CD14-positive monocyte (primary cell): ENCODE measurements at regions not wholly inside any gene's neighbourhood (a gene's known extent, or its start where the extent isn't known, plus 50 kb on each side); places are given as distances from the start of the nearest gene placed in this dataset.

Experiments
- DNase-seq, 3 donors: peaks; one replicate each; pipeline ENCODE4 v3.0.0-alpha.2; 2011 to 2022
- H2AFZ ChIP-seq: 2 replicates; pipeline ENCODE4 v1.6.0; 2012; ENCODE audit warnings: mild to moderate bottlenecking, low read depth, low read length, inconsistent platforms; ENCODE audit not compliant: insufficient read depth, poor library complexity, severe bottlenecking
- H3K27ac ChIP-seq, 2 donors: 1 replicate in 1 of 2; 2 replicates in 1 of 2; pipeline ENCODE4 v1.5.1; 2012 to 2013; ENCODE audit warnings: low read length in 2 of 2, control low read depth in 1 of 2, inconsistent platforms in 1 of 2, low read depth in 1 of 2, mild to moderate bottlenecking in 1 of 2
- H3K27me3 ChIP-seq, 2 donors: one replicate each; pipeline versions ENCODE4 v1.6.0 to v1.6.1; 2011 to 2013; ENCODE audit warnings: low read length in 2 of 2; ENCODE audit not compliant: control insufficient read depth in 2 of 2, insufficient read depth in 2 of 2
- H3K36me3 ChIP-seq, 2 donors: replicated peaks in 1 of 2; 1 replicate in 1 of 2; 2 replicates in 1 of 2; pipeline versions ENCODE4 v1.5.1 to v1.6.1; 2012 to 2013; ENCODE audit warnings: low read length in 2 of 2, control low read depth in 1 of 2, inconsistent platforms in 1 of 2, mild to moderate bottlenecking in 1 of 2; ENCODE audit not compliant: insufficient read depth in 2 of 2, control insufficient read depth in 1 of 2
- H3K4me1 ChIP-seq, 2 donors: 1 replicate in 1 of 2; 2 replicates in 1 of 2; pipeline versions ENCODE4 v1.5.1 to v1.6.1; 2012 to 2013; ENCODE audit warnings: low read length in 2 of 2, control low read depth in 1 of 2, inconsistent platforms in 1 of 2, mild to moderate bottlenecking in 1 of 2, moderate library complexity in 1 of 2; ENCODE audit not compliant: insufficient read depth in 2 of 2, control insufficient read depth in 1 of 2
- H3K4me2 ChIP-seq: replicated peaks from 2 replicates; pipeline ENCODE3; 2012; ENCODE audit warnings: low read length, moderate library complexity, mild to moderate bottlenecking; ENCODE audit not compliant: poor library complexity, severe bottlenecking; ENCODE audit errors: extremely low read depth
- H3K4me3 ChIP-seq, 3 experiments: fragments of 200-600 bp in 1 of 3; sonication (generic) in 1 of 3; replicated peaks in 1 of 3; 1 replicate in 2 of 3; 2 replicates in 1 of 3; pipeline ENCODE4 v1.5.1; 2011 to 2013; ENCODE audit warnings: low read length in 3 of 3, mild to moderate bottlenecking in 3 of 3, control low read depth in 2 of 3, low read depth in 2 of 3, inconsistent platforms in 1 of 3, moderate library complexity in 1 of 3
- H3K79me2 ChIP-seq: 2 replicates; pipeline ENCODE4 v1.6.0; 2012; ENCODE audit warnings: mild to moderate bottlenecking, control low read depth, inconsistent platforms, low read length, moderate library complexity; ENCODE audit not compliant: insufficient read depth
- H3K9ac ChIP-seq: 2 replicates; pipeline ENCODE4 v1.6.0; 2017; ENCODE audit warnings: low read length, mild to moderate bottlenecking; ENCODE audit not compliant: insufficient read depth, poor library complexity, severe bottlenecking
- H3K9me3 ChIP-seq, 2 donors: replicated peaks in 1 of 2; 1 replicate in 1 of 2; 2 replicates in 1 of 2; pipeline versions ENCODE4 v1.5.1 to v1.6.1; 2012 to 2013; ENCODE audit warnings: low read length in 2 of 2, control low read depth in 1 of 2; ENCODE audit not compliant: control insufficient read depth in 1 of 2, insufficient read depth in 1 of 2
- H4K20me1 ChIP-seq: 2 replicates; pipeline ENCODE4 v1.6.0; 2012; ENCODE audit warnings: mild to moderate bottlenecking, low read length, control low read depth, moderate library complexity; ENCODE audit not compliant: insufficient read depth
- H3K27ac Mint-ChIP-seq, 7 donors: one replicate each; pipeline ENCODE4 v1.8.0; 2020; ENCODE audit warnings: mild to moderate bottlenecking in 7 of 7, mixed read lengths in 7 of 7, moderate library complexity in 6 of 7, inconsistent platforms in 2 of 7
- H3K27me3 Mint-ChIP-seq, 3 donors: one replicate each; pipeline ENCODE4 v1.8.0; 2021 to 2022; ENCODE audit warnings: low read depth in 3 of 3, mild to moderate bottlenecking in 3 of 3, mixed read lengths in 3 of 3, moderate library complexity in 3 of 3, inconsistent platforms in 1 of 3
- H3K36me3 Mint-ChIP-seq, 2 donors: one replicate each; pipeline ENCODE4 v1.8.0; 2020; ENCODE audit warnings: mixed read lengths in 2 of 2, inconsistent platforms in 1 of 2, mild to moderate bottlenecking in 1 of 2
- H3K4me1 Mint-ChIP-seq: one replicate; pipeline ENCODE4 v1.8.0; 2020; ENCODE audit warnings: mild to moderate bottlenecking, mixed read lengths
- H3K4me3 Mint-ChIP-seq, 2 donors: one replicate each; pipeline ENCODE4 v1.8.0; 2020; ENCODE audit warnings: mild to moderate bottlenecking in 2 of 2, mixed read lengths in 2 of 2, moderate library complexity in 1 of 2
- H3K9me3 Mint-ChIP-seq, 7 donors: one replicate each; pipeline ENCODE4 v1.8.0; 2020 to 2022; ENCODE audit warnings: mixed read lengths in 7 of 7, mild to moderate bottlenecking in 6 of 7, moderate library complexity in 6 of 7, inconsistent platforms in 2 of 7
- WGBS: methylation state at CpG from one replicate; pipeline ENCODE4 v1.1.5; 2013; ENCODE audit warnings: missing lambda C conversion rate; ENCODE audit not compliant: insufficient coverage; 5-methylcytosine and 5-hydroxymethylcytosine counted together
- intact Hi-C, 2 donors: fragments of 100-400 bp; cut with micrococcal nuclease; formaldehyde crosslinking; loops; one replicate each; pipeline versions ENCODE4 v1.15.0 to v1.15.1; 2023
- TF ChIP-seq, protein P1 (sequence below): fragments of 200-600 bp; IDR thresholded peaks from one replicate; pipeline ENCODE4 v1.8.0; 2022; ENCODE audit warnings: antibody characterized with exemption, mild to moderate bottlenecking

DNA sequence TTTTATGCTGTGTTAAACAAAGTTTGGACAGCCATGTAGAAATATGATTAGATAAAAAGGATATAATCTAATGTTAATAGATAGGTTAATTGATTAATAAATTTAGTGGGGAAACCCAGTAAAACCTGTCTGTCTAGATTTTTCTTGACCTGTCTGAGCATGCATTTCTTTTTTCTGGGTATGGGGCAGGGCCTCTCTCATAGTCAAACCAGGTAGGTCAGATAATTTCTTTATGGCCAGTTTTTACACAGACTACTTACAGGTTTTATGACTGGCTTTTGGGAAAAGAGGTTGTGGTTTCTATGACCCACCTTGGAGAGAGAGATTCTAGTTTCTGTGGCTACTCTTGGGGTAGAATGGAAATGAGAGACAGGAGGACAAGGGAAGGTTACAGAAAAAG, 135.6 kb upstream of the EPHA5 start:
- H3K9ac ChIP-seq: no peak overlapping the region
- no peaks in the 10 kb centered on the region for H4K20me1 ChIP-seq
- no peak for DNase-seq
- H3K4me3 Mint-ChIP-seq: no peak overlapping the region
- intact Hi-C loops: no loop called here
- H3K27me3 Mint-ChIP-seq: peaks cover 0 to 2% (median 0%) of the 10 kb centered on the region in 3 donors
- peaks cover 2 to 11% (median 3%) of the 10 kb centered on the region in 7 donors for H3K9me3 Mint-ChIP-seq
- no peak overlapping the region for H3K4me3 ChIP-seq
- H3K4me1 ChIP-seq: no peaks in the 10 kb centered on the region
- no peaks in the 10 kb centered on the region for H3K27me3 ChIP-seq
- no peaks in the 10 kb centered on the region for H3K36me3 Mint-ChIP-seq
- TF ChIP-seq, protein P1, sequence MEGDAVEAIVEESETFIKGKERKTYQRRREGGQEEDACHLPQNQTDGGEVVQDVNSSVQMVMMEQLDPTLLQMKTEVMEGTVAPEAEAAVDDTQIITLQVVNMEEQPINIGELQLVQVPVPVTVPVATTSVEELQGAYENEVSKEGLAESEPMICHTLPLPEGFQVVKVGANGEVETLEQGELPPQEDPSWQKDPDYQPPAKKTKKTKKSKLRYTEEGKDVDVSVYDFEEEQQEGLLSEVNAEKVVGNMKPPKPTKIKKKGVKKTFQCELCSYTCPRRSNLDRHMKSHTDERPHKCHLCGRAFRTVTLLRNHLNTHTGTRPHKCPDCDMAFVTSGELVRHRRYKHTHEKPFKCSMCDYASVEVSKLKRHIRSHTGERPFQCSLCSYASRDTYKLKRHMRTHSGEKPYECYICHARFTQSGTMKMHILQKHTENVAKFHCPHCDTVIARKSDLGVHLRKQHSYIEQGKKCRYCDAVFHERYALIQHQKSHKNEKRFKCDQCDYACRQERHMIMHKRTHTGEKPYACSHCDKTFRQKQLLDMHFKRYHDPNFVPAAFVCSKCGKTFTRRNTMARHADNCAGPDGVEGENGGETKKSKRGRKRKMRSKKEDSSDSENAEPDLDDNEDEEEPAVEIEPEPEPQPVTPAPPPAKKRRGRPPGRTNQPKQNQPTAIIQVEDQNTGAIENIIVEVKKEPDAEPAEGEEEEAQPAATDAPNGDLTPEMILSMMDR: no peak
- no peak overlapping the region for H3K4me2 ChIP-seq
- no peaks in the 10 kb centered on the region for H3K79me2 ChIP-seq
- H3K36me3 ChIP-seq: no peaks in the 10 kb centered on the region
- peaks cover 0 to 6% of the 10 kb centered on the region in 2 donors for H3K9me3 ChIP-seq
- H3K4me1 Mint-ChIP-seq: no peaks in the 10 kb centered on the region
- no peak overlapping the region for H3K27ac Mint-ChIP-seq
- H2AFZ ChIP-seq: no peak overlapping the region
- no peak overlapping the region for H3K27ac ChIP-seq

- H4K20me1 ChIP-seq: no peaks in the 10 kb centered on the region
- H3K27me3 ChIP-seq: no peaks in the 10 kb centered on the region
- H3K4me3 Mint-ChIP-seq: no peak overlapping the region
- H3K27me3 Mint-ChIP-seq: peaks cover 0 to 2% (median 0%) of the 10 kb centered on the region in 3 donors
- no peaks in the 10 kb centered on the region for H3K36me3 Mint-ChIP-seq
- no peak overlapping the region for H3K9ac ChIP-seq
- no peaks in the 10 kb centered on the region for H3K36me3 ChIP-seq
- no peak overlapping the region for H2AFZ ChIP-seq
- peaks cover 0 to 3% (median 2%) of the 10 kb centered on the region in 7 donors for H3K9me3 Mint-ChIP-seq
- 91% methylated on average over 14 of the region's 14 CpGs for WGBS
- H3K27ac ChIP-seq: no peak overlapping the region
- H3K4me2 ChIP-seq: no peak overlapping the region
- H3K79me2 ChIP-seq: no peaks in the 10 kb centered on the region
- intact Hi-C loops: no loop called here
- DNase-seq: no peak
- no peaks in the 10 kb centered on the region for H3K4me1 ChIP-seq
- TF ChIP-seq, protein P1: no peak
- no peak overlapping the region for H3K4me3 ChIP-seq
- no peaks in the 10 kb centered on the region for H3K9me3 ChIP-seq
- no peak overlapping the region for H3K27ac Mint-ChIP-seq
- H3K4me1 Mint-ChIP-seq: no peaks in the 10 kb centered on the region
Observed at GRCh38 chr4:65799513-65799912, 129.2 kb upstream of the EPHA5 start.
